GM18861 (cell line): ENCODE measurements at regions not wholly inside any gene's neighbourhood (a gene's known extent, or its start where the extent isn't known, plus 50 kb on each side); places are given as distances from the start of the nearest gene placed in this dataset.

ENCODE experiments used
- ATAC-seq: cut with Tn5 transposase; IDR thresholded peaks from one replicate; pipeline ENCODE4 v1.9.1; 2021; ENCODE audit not compliant: unreplicated experiment

- no peak for ATAC-seq
Observed at GRCh38 chr17:79473876-79474440, 136.9 kb downstream of the RBFOX3 start.

GRCh38 chr17:79473111-79473875, 137.6 kb downstream of the RBFOX3 start:
- no peak for ATAC-seq

GRCh38 chr17:79470754-79471153, 140.1 kb downstream of the RBFOX3 start:
- ATAC-seq = no peak

GRCh38 chr17:79469646-79470045, 141.2 kb downstream of the RBFOX3 start:
- no peak for ATAC-seq

GRCh38 chr17:79468183-79468944, 142.5 kb downstream of the RBFOX3 start:
- no peak for ATAC-seq

GRCh38 chr17:79466562-79467350, 144.1 kb downstream of the RBFOX3 start:
- ATAC-seq = no peak

GRCh38 chr17:79465681-79466025, 145.2 kb downstream of the RBFOX3 start:
- ATAC-seq = no peak

- no peak for ATAC-seq
Observed at GRCh38 chr17:79465011-79465680, 145.7 kb downstream of the RBFOX3 start.

- ATAC-seq = no peak
Observed at GRCh38 chr17:79464318-79465010, 146.4 kb downstream of the RBFOX3 start.

- no peak for ATAC-seq
Observed at GRCh38 chr17:79463421-79464317, 147.2 kb downstream of the RBFOX3 start.

GRCh38 chr17:79461041-79461440, 149.8 kb downstream of the RBFOX3 start:
- ATAC-seq = no peak

- no peak for ATAC-seq
Observed at GRCh38 chr17:79459846-79460245, 151.0 kb downstream of the RBFOX3 start.

- ATAC-seq = no peak
Observed at GRCh38 chr17:79459003-79459655, 151.7 kb downstream of the RBFOX3 start.

- no peak for ATAC-seq
Observed at GRCh38 chr17:79458356-79458755, 152.5 kb downstream of the RBFOX3 start.

- ATAC-seq = no peak
Observed at GRCh38 chr17:79457889-79458288, 153.0 kb downstream of the RBFOX3 start.

GRCh38 chr17:79457376-79457775, 153.5 kb downstream of the RBFOX3 start:
- no peak for ATAC-seq

GRCh38 chr17:79455636-79456035, 155.2 kb downstream of the RBFOX3 start:
- ATAC-seq = no peak

GRCh38 chr17:79454826-79455225, 156.0 kb downstream of the RBFOX3 start:
- no peak for ATAC-seq

- ATAC-seq = no peak
Observed at GRCh38 chr17:79453481-79453880, 157.4 kb downstream of the RBFOX3 start.
